Caco-2 (cell line): ENCODE measurements at regions not wholly inside any gene's neighbourhood (a gene's known extent, or its start where the extent isn't known, plus 50 kb on each side); places are given as distances from the start of the nearest gene placed in this dataset.

ENCODE experiments used
- BruUV-seq: library from RNA; stranded (reverse); fragments of 400-500 nt; replicated peaks from 2 replicates; lab custom pipeline; 2021; lab: Mats Ljungman, UMichigan
- CTCF ChIA-PET: fragments of 300-600 bp; sonication (Branson Sonifier 250); formaldehyde crosslinking; loops from one replicate; lab custom pipeline; 2022; ENCODE audit warnings: antibody characterized with exemption; lab: Charles Lee
- POLR2A ChIA-PET: fragments of 300-600 bp; sonication (Branson Sonifier 250); formaldehyde crosslinking; loops from one replicate; lab custom pipeline; 2022; ENCODE audit warnings: antibody characterized with exemption; lab: Charles Lee
- DNase-seq, 2 experiments: peaks; one replicate each; pipeline versions ENCODE4 v3.0.0 to v3.0.0-alpha.2; 2020 to 2022
- H3K27me3 ChIP-seq: replicated peaks from 2 replicates; pipeline ENCODE4 v1.6.0; 2011; ENCODE audit warnings: low read length; ENCODE audit not compliant: control insufficient read depth, insufficient read depth
- H3K36me3 ChIP-seq: 2 replicates; pipeline ENCODE4 v1.5.1; 2011; ENCODE audit warnings: low read length; ENCODE audit not compliant: control insufficient read depth, insufficient read depth
- H3K4me1 ChIP-seq: fragments of 250-450 bp; sonication (Bioruptor Pico); 2 replicates; pipeline ENCODE4 v1.5.1; 2020; ENCODE audit warnings: mild to moderate bottlenecking
- H3K4me3 ChIP-seq: 2 replicates; pipeline ENCODE4 v1.5.1; 2011; ENCODE audit warnings: low read depth, mild to moderate bottlenecking, control low read depth, low read length
- H3K9me3 ChIP-seq: fragments of 250-450 bp; sonication (Bioruptor Pico); 2 replicates; pipeline ENCODE4 v1.5.1; 2020; ENCODE audit warnings: mild to moderate bottlenecking, moderate library complexity
- H3K27ac Mint-ChIP-seq: one replicate; pipeline ENCODE4 v1.8.0; 2022; ENCODE audit warnings: mixed read lengths; ENCODE audit not compliant: unreplicated experiment
- H3K27me3 Mint-ChIP-seq: one replicate; pipeline ENCODE4 v1.8.0; 2022; ENCODE audit warnings: mixed read lengths; ENCODE audit not compliant: insufficient read depth, unreplicated experiment
- H3K36me3 Mint-ChIP-seq: one replicate; pipeline ENCODE4 v1.8.0; 2022; ENCODE audit warnings: mild to moderate bottlenecking, mixed read lengths; ENCODE audit not compliant: insufficient read depth, unreplicated experiment
- H3K4me1 Mint-ChIP-seq: one replicate; pipeline ENCODE4 v1.8.0; 2022; ENCODE audit warnings: low read depth, mixed read lengths; ENCODE audit not compliant: unreplicated experiment
- H3K4me3 Mint-ChIP-seq: one replicate; pipeline ENCODE4 v1.8.0; 2022; ENCODE audit warnings: mild to moderate bottlenecking, moderate library complexity, mixed read lengths; ENCODE audit not compliant: unreplicated experiment
- H3K9me3 Mint-ChIP-seq: one replicate; pipeline ENCODE4 v1.8.0; 2022; ENCODE audit warnings: mixed read lengths; ENCODE audit not compliant: unreplicated experiment
- intact Hi-C: fragments of 100-400 bp; cut with micrococcal nuclease; formaldehyde crosslinking; loops from one replicate; pipeline ENCODE4 v1.10.0; 2022; ENCODE audit not compliant: unreplicated experiment
- TF ChIP-seq, protein P1 (sequence below), 2 experiments: fragments of 200-600 bp in 1 of 2; IDR thresholded peaks; 1 replicate in 1 of 2; 2 replicates in 1 of 2; pipeline versions ENCODE4 v1.5.1 to v1.8.0; 2011 to 2022; ENCODE audit warnings: antibody characterized with exemption in 1 of 2, control low read depth in 1 of 2, inconsistent platforms in 1 of 2, low read depth in 1 of 2, low read length in 1 of 2, mild to moderate bottlenecking in 1 of 2, moderate library complexity in 1 of 2; ENCODE audit not compliant: insufficient read depth in 1 of 2, severe bottlenecking in 1 of 2, unreplicated experiment in 1 of 2

DNA sequence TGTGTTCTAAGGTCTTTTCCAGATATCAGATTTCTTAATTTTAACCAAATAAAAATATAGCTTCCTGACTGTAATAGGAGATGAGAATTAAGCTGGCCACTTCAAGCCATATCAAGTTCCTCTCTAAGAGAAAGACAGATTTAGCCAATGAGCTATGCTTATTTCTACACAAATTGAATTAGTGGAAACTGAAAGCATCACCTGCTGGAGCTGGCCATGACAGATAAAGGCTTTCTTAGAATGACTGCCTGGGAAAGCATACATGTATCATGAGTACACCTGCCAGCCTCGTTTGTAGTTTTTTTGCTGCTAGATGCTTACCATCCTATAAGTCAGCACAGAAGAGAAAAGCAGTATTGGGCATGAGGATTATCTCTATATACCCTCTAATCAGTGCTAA, 53.5 kb upstream of the DBX1 start:
- intact Hi-C loops, result no loop called here
- no peak overlapping the region for H3K4me3 Mint-ChIP-seq
- H3K36me3 Mint-ChIP-seq, result no peaks in the 10 kb centered on the region
- no peak for DNase-seq
- peaks cover 13% of the 10 kb centered on the region for H3K27me3 Mint-ChIP-seq
- no peaks in the 10 kb centered on the region for H3K4me1 Mint-ChIP-seq
- H3K4me1 ChIP-seq, result no peaks in the 10 kb centered on the region
- H3K9me3 Mint-ChIP-seq, result no peaks in the 10 kb centered on the region
- CTCF ChIA-PET, result no interaction called here
- no peaks in the 10 kb centered on the region for H3K9me3 ChIP-seq
- H3K4me3 ChIP-seq, result no peak overlapping the region
- no TSS peak for BruUV-seq
- TF ChIP-seq, protein P1, sequence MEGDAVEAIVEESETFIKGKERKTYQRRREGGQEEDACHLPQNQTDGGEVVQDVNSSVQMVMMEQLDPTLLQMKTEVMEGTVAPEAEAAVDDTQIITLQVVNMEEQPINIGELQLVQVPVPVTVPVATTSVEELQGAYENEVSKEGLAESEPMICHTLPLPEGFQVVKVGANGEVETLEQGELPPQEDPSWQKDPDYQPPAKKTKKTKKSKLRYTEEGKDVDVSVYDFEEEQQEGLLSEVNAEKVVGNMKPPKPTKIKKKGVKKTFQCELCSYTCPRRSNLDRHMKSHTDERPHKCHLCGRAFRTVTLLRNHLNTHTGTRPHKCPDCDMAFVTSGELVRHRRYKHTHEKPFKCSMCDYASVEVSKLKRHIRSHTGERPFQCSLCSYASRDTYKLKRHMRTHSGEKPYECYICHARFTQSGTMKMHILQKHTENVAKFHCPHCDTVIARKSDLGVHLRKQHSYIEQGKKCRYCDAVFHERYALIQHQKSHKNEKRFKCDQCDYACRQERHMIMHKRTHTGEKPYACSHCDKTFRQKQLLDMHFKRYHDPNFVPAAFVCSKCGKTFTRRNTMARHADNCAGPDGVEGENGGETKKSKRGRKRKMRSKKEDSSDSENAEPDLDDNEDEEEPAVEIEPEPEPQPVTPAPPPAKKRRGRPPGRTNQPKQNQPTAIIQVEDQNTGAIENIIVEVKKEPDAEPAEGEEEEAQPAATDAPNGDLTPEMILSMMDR (IDR thresholded peaks at IDR 0.05; ENCODE audit: insufficient read depth in 1 of 2, low read depth in 1 of 2, low read length in 1 of 2, severe bottlenecking in 1 of 2, unreplicated experiment in 1 of 2), result no peak
- no peaks in the 10 kb centered on the region for H3K27me3 ChIP-seq
- H3K27ac Mint-ChIP-seq, result no peak overlapping the region
- H3K36me3 ChIP-seq, result no peaks in the 10 kb centered on the region
- POLR2A ChIA-PET, result no interaction called here

- Histone ChIP-seq H3K27me3 (no peaks in the 10 kb centered on the region), H3K9me3 (no peaks in the 10 kb centered on the region), H3K4me1 (no peaks in the 10 kb centered on the region), H3K36me3 (no peaks in the 10 kb centered on the region), H3K4me3 (no peak overlapping the region)
- Mint-ChIP-seq H3K4me3 (no peak overlapping the region), H3K36me3 (no peaks in the 10 kb centered on the region), H3K9me3 (no peaks in the 10 kb centered on the region), H3K4me1 (no peaks in the 10 kb centered on the region), H3K27ac (no peak overlapping the region), H3K27me3 (peaks cover 20% of the 10 kb centered on the region)
- TF ChIP-seq, protein P1 (IDR thresholded peaks at IDR 0.05; ENCODE audit: insufficient read depth in 1 of 2, low read depth in 1 of 2, low read length in 1 of 2, severe bottlenecking in 1 of 2, unreplicated experiment in 1 of 2), result no peak
- intact Hi-C loops, result no loop called here
- no peak for DNase-seq
- no TSS peak for BruUV-seq
- ChIA-PET CTCF (no interaction called here), POLR2A (no interaction called here)
These were observed 51.4 kb upstream of the DBX1 start for GRCh38 chr11:20211691-20212090.
